AG04450 (cell line): ENCODE measurements at regions not wholly inside any gene's neighbourhood (a gene's known extent, or its start where the extent isn't known, plus 50 kb on each side); places are given as distances from the start of the nearest gene placed in this dataset.

Experiments
- CTCF ChIA-PET: fragments of 300-600, 350-600 bp; formaldehyde crosslinking; extraction: SDS; loops from one replicate; lab custom pipeline; 2022; ENCODE audit warnings: antibody characterized with exemption, inconsistent platforms; lab: Charles Lee
- POLR2A ChIA-PET: fragments of 350-600 bp; formaldehyde crosslinking; extraction: SDS; loops from one replicate; lab custom pipeline; 2021; ENCODE audit warnings: antibody characterized with exemption, inconsistent platforms; lab: Yijun Ruan, JAX
- DNase-seq: peaks from one replicate; pipeline ENCODE4 v3.0.0-alpha.2; 2011; ENCODE audit warnings: low read depth, low spot score
- H3K27ac ChIP-seq: one replicate; pipeline ENCODE4 v1.5.1; 2012; ENCODE audit warnings: low read depth, low read length, control low read depth
- H3K27me3 ChIP-seq: one replicate; pipeline ENCODE4 v1.6.0; 2012; ENCODE audit warnings: low read length; ENCODE audit not compliant: control insufficient read depth, insufficient read depth
- H3K4me3 ChIP-seq: 2 replicates; pipeline ENCODE4 v1.5.1; 2011; ENCODE audit warnings: mild to moderate bottlenecking, low read depth, low read length, control low read depth
- H3K9me3 ChIP-seq: 2 replicates; pipeline ENCODE4 v1.5.1; 2012; ENCODE audit warnings: low read length; ENCODE audit not compliant: control insufficient read depth, insufficient read depth
- TF ChIP-seq, protein P1 (sequence below): IDR thresholded peaks from 2 replicates; pipeline ENCODE4 v1.5.1; 2011; ENCODE audit warnings: low read depth, low read length, control low read depth, inconsistent platforms

DNA sequence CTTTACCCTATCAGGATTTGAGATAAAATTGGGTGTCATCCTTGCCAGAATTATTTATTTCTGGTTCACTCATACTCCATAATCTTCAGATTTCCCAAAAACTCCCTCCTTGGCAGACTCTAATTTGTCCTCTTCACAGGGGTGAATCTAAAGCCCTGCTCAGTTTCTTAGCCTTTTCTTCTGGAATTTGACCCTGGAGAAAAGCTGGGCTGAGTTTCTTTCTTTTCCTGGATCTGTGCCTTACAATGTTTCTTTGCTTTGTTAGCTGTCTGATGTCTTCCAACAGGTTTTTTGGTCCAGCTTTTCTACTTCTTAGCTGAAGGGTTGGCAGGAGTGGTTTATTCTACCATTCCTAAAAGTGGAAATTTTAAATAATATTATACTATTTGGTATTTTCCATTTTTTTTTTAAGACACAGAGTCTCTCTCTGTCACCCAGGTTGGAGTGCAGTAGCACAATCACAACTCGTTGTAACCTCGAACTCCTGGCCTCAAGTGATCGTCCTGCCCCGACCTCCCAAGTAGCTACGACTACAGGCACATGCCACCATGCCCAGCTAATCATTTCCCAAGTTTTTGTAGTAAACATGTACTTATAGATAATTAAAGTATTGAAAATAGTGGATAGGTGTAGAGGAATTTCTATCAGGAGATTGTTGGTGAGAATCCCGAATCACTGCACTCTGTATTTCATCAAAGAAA lies 138.4 kb upstream of the TWIST2 start:
- TF ChIP-seq, protein P1, sequence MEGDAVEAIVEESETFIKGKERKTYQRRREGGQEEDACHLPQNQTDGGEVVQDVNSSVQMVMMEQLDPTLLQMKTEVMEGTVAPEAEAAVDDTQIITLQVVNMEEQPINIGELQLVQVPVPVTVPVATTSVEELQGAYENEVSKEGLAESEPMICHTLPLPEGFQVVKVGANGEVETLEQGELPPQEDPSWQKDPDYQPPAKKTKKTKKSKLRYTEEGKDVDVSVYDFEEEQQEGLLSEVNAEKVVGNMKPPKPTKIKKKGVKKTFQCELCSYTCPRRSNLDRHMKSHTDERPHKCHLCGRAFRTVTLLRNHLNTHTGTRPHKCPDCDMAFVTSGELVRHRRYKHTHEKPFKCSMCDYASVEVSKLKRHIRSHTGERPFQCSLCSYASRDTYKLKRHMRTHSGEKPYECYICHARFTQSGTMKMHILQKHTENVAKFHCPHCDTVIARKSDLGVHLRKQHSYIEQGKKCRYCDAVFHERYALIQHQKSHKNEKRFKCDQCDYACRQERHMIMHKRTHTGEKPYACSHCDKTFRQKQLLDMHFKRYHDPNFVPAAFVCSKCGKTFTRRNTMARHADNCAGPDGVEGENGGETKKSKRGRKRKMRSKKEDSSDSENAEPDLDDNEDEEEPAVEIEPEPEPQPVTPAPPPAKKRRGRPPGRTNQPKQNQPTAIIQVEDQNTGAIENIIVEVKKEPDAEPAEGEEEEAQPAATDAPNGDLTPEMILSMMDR: no peak
- CTCF ChIA-PET: interaction anchor here (2.1 kb wide), 1 partner anchor 10 kb away, joined by 6 read pairs; no protein-coding TSS in a partner anchor
- no peak for DNase-seq
- H3K27me3 ChIP-seq: peaks cover 7% of the 10 kb centered on the region
- no peaks in the 10 kb centered on the region; the same call in 1 of the 2 replicates for H3K9me3 ChIP-seq
- POLR2A ChIA-PET: no interaction called here
- H3K4me3 ChIP-seq: no peak overlapping the region
- H3K27ac ChIP-seq: no peak overlapping the region

DNA sequence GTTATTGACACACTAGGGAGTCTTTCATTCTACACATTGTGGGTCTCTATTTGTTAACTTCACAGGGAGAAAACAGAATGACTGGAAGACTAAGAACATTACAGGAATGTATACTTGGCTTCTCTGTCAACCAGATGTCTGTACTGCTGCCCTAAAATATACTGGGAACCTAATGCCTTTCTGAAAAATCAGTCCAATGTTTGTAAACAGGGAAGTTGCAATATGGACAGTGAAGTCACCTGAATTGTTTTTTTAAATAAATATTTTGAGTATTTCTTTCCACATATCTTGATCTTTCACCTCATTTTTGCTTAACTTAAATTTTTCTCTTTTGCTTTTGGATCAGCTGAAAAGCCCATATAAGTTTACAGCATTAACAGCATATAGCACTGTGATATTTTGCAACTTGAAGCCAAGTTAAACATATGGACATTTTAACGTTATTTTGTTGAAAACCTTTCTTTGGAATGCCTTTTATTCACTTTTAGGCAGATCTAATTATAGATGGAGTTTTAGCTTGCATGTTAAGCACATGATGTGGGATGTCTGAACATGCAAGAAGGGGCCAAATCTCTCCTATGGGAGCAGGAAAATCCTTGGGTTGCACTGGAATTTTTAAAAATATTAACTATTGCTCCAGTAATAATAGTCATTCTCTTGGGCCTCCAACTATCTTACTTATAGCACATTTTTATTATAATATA lies 137.7 kb upstream of the TWIST2 start:
- ChIA-PET POLR2A (no interaction called here), CTCF (interaction anchor here (2.1 kb wide), 1 partner anchor 10 kb away, joined by 6 read pairs; no protein-coding TSS in a partner anchor)
- no peak overlapping the region for H3K4me3 ChIP-seq
- H3K27me3 ChIP-seq: peaks cover 5% of the 10 kb centered on the region
- no peak overlapping the region for H3K27ac ChIP-seq
- TF ChIP-seq, protein P1: no peak
- peak; percentile 20 for DNase-seq
- no peaks in the 10 kb centered on the region; the same call in 1 of the 2 replicates for H3K9me3 ChIP-seq

DNA sequence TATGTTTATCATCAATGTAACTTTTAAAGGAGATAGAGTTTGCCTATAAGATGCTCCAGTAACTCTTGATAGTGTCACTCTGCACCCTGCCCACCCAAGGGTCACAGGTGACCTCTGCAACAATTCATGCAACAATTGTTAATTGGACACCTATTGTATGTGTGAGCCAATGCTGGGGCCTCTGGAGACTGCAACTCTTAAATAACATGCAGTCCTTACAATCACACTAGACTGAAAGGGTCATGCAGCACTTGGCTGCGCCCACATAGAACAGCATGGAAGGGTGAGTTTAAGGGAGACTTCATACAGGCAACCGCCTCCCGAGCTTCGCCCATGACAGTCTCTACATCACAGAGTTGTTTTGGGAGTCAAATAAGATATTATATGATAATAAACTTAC lies 137.1 kb upstream of the TWIST2 start:
- CTCF ChIA-PET: interaction anchor here (2.1 kb wide), 1 partner anchor 9 kb away, joined by 6 read pairs; no protein-coding TSS in a partner anchor
- H3K27me3 ChIP-seq: peaks cover 5% of the 10 kb centered on the region
- no peak overlapping the region for H3K4me3 ChIP-seq
- H3K27ac ChIP-seq: no peak overlapping the region
- TF ChIP-seq, protein P1: no peak
- POLR2A ChIA-PET: no interaction called here
- no peak for DNase-seq
- H3K9me3 ChIP-seq: no peaks in the 10 kb centered on the region; the same call in 1 of the 2 replicates

DNA sequence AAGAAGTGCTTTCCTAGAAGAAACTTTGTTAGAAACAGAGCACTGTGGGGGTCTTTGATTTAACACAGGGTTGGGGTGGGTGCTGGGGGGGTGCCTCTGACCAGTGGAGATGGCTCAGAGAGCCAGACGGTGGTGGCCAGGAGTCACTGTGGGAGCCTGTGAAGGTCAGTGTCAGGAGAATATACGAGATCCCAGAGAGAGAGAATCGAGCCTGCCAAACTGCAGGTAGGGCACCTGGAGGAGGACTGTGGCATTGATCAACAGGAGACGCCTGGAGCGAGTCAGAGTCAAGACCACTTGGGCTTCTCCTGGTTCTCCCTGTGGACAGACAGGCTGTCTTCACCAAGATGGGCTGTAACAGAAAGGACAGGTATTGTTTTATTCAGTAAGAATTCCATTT lies 136.5 kb upstream of the TWIST2 start:
- Histone ChIP-seq H3K4me3 (no peak overlapping the region), H3K27me3 (peaks cover 5% of the 10 kb centered on the region), H3K9me3 (no peaks in the 10 kb centered on the region; the same call in 1 of the 2 replicates), H3K27ac (no peak overlapping the region)
- ChIA-PET CTCF (no interaction called here), POLR2A (no interaction called here)
- no peak for DNase-seq
- TF ChIP-seq, protein P1: no peak

DNA sequence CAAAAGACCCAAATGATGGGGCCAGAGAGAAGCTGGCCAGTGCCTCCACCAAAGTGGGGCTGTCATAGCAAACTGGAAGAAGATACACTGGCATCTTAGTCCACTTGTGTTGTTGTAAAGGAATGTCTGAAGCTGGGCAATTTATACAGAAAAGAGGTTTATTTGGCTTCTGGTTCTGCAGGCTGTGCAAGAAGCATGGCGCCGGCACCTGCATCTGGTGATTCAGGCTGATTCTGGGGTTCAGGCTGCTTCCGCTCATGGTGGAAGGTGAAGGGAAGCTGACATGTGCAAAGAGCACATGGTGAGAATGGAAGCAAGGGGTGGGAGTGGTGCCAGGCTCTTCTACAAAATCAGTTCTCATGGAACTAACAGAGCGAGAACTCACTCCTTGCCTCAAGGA lies 135.9 kb upstream of the TWIST2 start:
- Histone ChIP-seq H3K4me3 (no peak overlapping the region), H3K9me3 (no peaks in the 10 kb centered on the region; the same call in 1 of the 2 replicates), H3K27me3 (peaks cover 7% of the 10 kb centered on the region), H3K27ac (no peak overlapping the region)
- no peak for DNase-seq
- TF ChIP-seq, protein P1: no peak
- POLR2A ChIA-PET: no interaction called here
- CTCF ChIA-PET: no interaction called here
